ENCODE measurements at regions not wholly inside any gene's neighbourhood (a gene's known extent, or its start where the extent isn't known, plus 50 kb on each side); places are given as distances from the start of the nearest gene placed in this dataset.
"Not testable (repeated sequence)": the region's sequence is repeated elsewhere in the genome, so short reads cannot be mapped to it uniquely, and the experiment has no call there.

GRCh38 chr14:23891717-23892116 is 61.9 kb upstream of the DHRS4 start:
- not testable (repeated sequence) for TF ChIP-seq CTCF (IDR thresholded peaks at IDR 0.05); EZH2 (IDR thresholded peaks at IDR 0.05; ENCODE audit: borderline replicate concordance, insufficient read depth, low read depth, low read length, poor library complexity, severe bottlenecking)

Measured in B cell (primary cell).